MV-4-11 (cell line): ENCODE measurements at regions not wholly inside any gene's neighbourhood (a gene's known extent, or its start where the extent isn't known, plus 50 kb on each side); places are given as distances from the start of the nearest gene placed in this dataset.
A peak's percentile ranks its signal among the peaks of the same experiment; 100 is the strongest.

Source experiments
- DNase-seq: peaks from one replicate; lab custom pipeline; 2025; lab: John Stamatoyannopoulos, UW

DNA sequence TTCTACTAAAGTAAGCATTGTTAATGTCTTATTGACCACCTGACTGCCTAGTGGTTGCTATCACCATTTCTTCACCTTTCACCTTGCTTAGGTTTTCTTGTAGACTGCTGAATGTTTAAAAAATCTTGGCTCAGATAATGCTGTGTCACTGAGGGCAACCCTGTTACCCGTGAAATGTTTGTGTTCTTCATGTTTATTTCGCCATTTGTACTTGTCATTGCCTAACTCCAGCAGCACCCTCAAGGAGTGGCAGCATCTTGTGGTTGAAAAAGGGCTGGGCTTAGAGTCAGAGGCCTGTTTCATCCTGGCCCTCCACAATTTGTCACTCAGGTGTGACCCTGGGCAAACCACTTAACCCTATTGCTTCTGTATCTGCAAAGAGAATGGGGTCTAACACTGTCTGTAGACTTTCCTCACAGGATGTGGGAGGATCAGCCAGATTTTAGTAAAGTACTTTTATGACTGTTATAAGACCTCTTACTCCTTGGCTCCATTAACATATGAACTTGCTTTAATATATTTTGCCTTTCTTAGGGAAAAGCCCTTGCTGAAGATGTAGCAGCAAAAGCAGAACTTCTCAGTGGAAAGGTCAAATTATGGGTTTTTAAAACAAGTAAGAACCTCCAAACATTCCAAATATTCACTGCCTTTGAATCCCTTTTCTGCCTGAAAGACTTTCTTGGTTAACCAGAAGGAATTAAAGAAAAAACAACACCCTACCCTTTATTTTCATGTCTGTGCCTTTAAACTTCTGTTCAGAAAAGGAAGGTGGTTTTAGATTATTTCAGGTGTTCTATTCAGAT is 154.5 kb upstream of the C11orf87 start:
- DNase-seq = peak; percentile 64

DNA sequence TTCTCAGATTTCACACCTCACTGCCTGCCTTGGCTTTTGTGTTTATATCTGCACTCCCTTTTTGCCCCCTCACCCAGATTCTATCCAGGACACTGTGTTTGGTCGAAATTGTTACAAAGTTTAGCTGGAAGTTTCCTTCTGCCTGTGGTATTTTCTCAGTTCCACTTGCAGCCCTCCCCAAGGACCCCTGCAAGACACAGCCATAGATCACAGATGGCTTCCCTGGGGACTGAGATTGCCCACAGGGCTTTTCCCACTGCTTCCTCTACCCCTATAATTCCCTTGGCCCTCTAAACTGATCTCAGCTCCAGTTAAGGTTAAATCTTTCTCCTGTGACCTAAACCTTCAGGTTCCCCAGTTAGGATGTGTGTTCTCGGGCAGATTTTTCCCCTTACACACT is 146.1 kb upstream of the C11orf87 start:
- no peak for DNase-seq

DNA sequence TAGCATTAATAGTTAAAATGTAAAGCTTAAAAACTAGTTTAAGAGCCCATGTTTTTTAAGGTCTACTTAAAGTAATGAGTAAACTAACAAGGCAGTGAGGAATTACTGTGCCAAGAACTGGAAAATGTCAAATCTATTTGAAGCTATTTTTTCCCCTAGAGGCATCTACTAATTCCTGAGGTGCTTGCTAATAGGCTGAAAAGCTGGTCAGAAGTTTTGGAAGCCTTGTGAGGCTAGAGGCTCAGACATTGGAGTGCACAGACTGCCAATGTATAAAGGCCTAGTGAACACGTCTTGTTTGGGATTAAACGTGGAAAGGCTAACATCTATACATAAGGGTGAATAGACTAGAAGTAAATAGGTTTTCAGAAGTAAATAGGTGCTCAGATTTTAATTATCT is 136.5 kb upstream of the C11orf87 start:
- no peak for DNase-seq

DNA sequence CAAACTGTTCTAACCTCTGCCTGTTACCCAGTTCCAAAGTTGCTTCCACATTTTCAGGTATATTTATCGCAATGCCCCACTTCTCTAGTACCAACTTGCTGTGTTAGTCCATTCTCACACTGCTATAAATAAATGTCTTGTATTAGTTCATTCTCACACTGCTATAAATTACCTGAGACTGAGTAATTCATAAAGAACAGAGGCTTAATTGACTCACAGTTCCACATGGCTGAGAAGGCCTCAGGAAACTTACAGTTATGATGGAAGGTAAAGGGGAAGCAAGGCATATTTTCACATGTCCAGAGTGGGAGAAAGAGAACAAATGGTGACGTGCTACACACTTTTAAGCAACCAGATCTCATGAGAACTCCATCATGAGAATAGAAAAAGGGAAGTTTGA is 130.4 kb upstream of the C11orf87 start:
- DNase-seq = peak; percentile 11

DNA sequence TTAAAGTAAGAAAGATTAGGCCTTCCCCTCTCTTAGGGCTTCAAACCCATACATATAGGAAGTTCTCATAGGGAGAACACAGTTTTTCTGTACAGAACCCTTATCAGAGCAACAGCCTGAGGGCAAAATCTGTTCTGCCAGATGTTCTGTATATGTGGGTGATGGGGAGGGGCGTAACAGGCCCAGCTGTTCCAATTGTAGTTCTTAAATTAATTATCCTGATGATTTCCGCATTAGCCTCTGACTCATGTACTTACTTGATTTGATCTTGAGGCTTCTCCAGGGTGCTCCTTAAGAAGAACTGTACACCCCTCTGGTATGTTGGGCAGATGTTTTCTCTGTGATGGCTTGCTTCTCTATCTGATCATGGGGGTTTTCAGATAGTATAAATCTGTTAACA is 123.1 kb upstream of the C11orf87 start:
- DNase-seq = no peak

DNA sequence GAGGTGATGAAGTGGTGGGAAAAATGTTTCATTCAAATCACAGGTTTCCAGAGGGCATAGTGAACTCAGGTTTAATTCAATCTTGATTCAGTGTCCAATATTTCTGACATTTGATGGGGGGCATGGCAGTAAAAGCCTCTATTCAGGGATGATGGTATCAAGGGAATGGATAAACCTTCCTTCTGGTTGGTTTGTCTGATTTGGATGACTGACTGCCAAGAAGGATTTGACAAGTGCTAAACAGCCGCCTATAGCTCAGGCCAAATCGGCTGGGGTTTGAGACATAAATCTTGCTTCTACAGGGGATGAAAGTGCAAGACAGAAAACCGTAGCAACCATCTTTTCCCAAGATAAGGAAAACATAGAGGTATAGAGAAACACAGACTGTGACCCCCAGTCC is 121.8 kb upstream of the C11orf87 start:
- no peak for DNase-seq

DNA sequence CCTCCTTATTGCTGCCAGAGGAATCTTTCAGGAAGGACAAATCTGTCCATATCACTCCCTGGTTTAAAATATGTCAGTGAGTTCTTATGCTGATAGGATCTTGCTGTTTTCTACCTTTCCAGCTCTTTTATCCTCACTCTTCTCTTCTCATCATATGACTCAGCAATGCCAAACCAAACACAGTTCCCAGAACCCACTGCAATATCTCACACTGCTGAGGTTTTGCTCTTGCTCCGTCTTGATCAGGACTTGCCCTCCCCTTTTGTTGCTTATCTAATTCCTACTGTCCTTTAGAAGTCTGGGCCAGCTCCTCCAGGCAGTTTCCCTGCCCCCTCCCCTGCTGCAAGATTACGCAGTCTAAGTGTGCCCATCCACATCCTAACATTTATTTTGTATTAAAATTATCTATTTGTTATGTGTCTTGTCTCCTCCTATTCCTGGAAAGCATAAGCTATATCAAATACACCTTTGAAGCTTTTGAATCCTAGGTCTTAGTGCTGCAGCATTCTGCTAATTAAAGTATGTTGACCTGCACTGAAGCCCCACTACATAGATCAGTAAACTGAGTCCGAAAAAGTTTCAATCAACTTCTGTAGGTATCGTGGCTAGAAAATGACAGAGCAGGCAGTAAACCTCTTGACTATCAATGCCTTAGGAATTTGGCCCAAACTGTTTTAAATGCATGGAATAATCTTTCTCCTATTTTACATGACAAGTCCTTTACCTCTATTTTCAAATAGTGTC is 119.2 kb upstream of the C11orf87 start:
- no peak for DNase-seq

DNA sequence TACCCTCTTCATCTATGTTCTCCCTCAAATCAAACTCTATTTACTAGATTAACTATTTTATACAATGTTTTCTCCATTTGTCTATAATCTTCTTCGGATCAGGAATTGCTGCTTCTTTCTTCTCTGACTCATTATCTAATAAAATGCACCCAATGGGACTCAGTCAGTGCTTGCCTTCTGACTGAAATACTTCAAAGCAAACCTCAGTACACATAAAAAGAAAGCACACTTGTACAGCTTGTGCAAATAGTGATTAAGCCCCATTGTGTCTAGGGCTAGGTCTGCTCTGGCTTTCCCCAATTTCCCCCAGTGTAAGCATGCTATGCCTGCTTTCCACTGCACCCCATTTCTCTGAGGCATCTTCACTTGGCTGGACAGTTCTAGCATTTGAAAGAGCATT is 118.6 kb upstream of the C11orf87 start:
- DNase-seq = no peak

DNA sequence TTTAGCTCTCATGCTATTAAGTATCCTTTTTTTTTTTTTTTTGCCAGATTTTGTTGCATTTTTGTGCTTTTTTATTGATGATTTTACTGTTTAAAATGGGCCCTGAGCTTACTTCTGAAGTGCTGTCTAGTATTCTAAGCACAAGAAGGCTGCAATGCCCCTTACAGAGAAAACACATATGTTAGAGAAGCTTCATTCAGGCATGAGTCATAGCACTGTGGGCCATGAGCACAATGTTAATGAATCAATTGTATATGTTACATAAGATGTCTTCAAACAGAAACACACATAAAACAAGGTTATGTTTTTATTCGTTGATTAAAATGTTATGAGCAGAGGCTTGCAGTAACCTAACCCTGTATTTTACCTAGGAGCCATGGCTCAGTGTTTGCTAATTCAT is 117.8 kb upstream of the C11orf87 start:
- DNase-seq = no peak

DNA sequence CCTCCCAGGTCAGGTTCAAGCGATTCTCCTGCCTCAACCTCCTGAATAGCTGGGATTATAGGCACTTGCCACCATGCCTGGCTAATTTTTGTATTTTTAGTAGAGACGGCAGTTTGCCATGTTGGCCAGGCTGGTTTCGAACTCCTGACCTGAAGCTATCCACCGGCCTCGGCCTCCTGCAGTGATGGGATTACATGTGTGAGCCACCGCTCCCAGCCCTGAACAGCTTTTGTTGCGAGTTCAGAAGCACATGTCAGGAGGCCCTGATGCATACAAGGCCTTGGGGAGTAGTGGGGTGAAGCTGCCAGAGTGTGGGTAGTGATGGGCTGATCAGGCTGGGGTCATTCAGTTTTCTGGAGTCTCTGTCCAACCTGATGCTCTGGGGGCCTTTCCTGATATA is 117.0 kb upstream of the C11orf87 start:
- DNase-seq = no peak

DNA sequence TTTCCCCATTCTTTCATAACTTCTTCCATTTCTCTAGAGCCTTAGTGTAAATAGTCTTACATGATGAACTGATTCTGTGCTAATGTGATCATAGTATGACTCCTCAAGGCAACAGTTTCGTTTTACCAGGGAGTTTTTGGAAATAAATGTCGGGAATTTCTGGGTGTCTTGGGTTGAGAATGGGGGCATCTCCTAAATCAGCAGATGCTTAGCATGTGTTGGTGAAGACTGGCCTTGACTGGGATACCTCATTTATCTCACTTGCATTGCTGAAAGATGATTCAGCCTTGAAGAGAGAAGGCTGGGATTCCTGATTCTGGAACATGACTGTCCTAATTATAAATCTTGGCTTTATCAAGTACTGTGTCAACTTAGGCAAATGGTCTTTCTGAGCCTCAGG is 115.7 kb upstream of the C11orf87 start:
- DNase-seq = no peak

DNA sequence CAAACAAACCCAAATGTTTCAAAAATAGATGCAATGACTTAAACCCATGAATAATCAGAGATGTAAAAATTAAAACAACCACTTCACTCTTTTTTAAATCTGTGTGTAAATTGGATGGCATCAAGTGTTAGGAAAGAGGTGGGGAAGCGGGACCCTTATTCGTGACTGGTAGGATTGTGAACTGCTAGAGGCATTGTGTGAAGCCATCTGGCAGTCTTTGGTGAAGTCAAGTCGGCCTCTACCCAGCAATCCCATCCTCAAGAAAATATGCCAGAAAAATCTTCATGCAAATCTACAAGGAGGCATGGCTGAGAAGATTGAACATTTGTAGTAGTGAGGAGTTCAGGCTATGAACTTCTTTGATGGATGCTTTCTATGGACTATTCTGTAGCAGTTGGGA is 114.6 kb upstream of the C11orf87 start:
- DNase-seq = no peak

DNA sequence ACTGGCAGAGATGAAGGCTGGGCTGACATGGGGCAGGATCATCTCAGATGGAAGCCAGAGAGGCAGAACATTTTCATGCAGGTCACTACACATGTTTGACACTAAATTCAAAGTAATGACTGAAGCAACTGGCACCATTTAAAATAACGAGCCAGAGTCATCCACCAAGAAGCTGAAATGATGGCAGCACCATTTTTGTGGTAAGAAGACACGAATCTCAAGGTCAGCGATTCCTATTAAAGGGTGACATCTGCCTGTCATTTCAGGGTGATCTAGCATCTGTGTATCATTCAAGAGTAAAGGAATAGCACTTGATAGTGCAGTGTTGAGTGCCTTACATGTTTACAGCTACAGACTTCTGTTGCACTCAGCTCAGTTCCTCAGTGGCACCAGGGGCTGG is 113.4 kb upstream of the C11orf87 start:
- no peak for DNase-seq

DNA sequence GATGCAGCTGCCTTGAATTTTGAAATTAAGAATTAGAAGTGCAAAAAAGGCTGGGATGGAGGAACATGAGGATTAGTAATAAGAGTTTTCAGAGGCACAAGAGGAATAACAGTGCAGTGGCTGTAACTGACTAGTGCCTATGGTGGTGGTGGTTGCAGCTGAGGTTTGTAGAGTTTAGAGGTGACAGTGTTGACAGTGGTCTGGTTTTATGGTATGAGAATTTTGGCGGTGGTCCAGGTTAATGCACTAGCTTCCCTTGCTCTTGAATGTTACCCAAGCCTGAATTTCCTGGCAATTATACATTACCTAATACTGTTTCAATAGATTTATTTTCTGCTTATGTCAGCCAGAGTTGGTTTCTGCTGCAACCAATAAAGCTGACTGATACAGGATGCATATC is 112.8 kb upstream of the C11orf87 start:
- no peak for DNase-seq

DNA sequence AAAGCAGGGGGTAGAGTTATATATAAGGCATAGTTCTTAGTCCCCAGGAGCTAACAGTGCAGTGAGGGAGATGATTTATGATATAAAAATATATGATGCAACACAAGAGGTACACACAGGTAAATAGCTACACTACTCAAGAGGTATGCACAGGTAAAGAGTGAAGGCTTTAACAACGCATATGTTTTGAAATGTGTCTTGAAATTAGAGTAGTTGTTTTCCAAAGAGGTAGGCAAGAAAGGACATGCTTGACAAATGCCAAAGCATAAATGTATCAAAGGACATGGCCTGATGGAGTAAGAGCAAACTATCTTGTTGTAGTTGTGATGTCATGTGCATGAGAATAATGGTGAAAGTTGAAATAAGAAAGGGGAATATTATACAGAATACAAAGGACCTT is 104.3 kb upstream of the C11orf87 start:
- no peak for DNase-seq

DNA sequence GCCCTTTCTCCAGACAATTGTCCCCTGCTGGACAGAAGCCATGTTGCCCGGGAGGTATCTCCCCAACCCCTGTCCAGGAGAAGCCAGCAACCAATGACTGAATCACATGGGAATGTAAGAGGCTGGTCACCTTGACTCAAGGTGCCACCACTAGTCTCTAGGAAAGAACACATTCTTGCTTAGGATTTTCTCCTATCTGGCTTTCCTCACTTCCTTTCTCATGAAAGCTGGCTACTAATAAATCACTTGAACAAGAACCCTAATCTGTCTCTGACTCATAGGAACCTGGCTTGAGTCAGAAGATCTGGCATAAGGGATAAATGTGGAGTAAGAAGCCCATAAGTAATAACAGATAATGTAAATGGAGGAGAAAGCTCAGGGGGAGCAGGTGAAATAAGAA is 101.4 kb upstream of the C11orf87 start:
- peak; percentile 3 for DNase-seq

DNA sequence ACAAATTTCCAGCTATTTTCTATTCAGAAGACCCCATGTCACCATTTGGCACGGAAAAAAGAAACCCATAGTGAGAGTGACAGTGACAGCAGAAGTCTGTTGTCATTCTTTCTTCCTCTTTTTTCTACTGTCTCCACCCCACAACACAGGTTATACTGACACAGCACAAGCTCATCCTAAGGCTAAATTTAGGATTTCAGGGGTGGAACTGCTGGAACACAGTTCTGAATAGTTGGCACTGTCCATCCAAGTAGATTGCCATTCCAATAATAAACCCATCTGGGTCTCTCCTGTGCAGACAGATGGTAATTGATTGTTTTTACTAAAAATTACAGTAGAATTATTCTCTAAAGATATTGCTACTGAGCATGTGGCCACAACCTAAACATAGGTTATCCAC is 95.2 kb upstream of the C11orf87 start:
- peak; percentile 2 for DNase-seq

DNA sequence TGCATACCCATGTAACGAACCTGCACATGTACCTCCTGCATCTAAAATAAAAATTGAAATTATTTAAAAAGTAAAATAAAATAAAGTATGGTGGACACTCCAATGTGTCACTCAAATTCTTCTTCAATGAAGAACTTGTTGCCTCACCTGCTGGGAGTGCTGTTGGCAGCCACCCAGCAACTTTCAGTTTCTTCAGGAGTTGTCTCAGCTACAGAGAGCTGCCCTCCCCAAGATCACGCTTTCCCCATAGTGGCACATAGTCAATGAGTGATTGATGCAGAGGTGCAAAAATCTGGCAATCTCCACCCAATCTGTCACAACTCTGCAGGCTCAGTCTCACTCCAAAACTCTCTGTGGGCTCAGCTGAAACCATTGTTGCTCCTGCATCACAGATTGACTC is 92.3 kb upstream of the C11orf87 start:
- DNase-seq = no peak

DNA sequence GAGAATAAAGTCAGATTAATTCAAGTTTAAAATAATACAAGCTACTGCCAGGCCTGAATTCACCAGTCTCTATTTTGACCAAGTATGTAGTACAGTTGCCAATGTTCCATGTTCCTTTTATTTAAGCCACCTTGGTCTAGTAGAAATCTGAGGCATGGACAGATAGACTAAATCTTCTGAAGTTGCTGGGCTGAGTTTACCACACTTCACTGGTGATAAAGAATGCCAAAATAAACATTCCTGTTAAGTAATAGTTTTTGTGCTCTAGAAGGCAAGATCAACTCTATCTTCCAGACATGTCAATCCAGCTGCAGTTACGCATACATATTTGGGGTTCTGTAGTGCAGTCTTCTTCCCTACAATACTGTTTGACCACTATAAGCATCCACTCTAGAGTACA is 83.9 kb upstream of the C11orf87 start:
- no peak for DNase-seq

DNA sequence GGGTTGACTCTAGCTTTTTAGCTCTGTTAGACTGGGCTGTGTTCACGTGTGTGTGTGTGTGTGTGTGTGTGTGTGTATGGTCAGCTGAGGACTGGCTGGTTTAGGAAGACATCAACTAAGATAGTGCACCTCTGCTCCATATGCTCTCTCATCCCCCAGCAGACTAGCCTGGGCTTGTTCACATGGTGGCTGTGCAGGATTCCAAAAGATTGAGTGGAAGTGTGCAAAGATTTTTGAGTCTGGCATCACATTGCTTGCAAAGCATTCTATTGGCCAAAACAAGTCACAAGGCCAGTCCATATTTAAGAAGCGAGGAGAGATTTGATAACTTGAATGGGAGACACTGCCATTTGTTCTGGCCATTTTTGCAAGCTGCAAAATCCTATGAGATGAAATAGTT is 79.7 kb upstream of the C11orf87 start:
- DNase-seq = no peak

DNA sequence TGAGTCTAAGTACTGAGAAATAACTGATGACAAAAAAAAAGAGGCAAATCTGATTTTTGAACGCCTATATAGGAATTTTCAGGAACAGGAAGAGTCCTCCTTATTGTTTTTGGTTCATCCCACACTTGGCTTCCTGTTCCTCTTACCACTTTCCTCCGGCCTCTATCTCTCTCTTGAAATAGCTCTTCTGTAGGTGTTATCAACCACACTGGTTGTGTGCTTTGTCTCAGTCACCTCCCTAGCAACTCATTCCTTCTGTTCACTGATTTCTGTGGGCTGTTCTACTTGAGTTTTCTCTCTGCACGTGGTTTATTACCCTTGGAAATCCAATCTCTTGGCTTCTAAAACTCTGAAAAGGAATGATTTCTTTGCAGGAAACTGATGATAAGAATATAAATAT is 78.7 kb upstream of the C11orf87 start:
- DNase-seq = no peak

DNA sequence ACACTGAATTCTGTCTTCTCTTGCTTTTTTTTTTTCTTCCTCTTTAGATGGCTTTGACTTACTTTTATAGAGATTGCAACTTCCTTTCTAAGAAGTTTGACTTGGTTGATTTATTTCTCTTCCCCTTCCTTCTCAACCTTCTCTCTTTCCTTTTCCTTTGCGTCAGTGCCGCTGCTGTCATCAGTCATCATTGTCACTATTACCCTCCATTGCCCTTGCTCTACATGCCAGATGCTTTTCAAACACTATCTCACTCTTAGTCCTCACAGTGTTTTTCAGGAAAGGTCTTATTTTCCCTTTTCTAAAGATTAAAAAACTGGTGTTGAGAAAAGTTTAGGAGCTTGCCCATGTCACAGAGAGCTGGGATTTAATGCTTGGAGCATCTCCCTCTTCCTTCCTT is 74.7 kb upstream of the C11orf87 start:
- DNase-seq = peak; percentile 58

DNA sequence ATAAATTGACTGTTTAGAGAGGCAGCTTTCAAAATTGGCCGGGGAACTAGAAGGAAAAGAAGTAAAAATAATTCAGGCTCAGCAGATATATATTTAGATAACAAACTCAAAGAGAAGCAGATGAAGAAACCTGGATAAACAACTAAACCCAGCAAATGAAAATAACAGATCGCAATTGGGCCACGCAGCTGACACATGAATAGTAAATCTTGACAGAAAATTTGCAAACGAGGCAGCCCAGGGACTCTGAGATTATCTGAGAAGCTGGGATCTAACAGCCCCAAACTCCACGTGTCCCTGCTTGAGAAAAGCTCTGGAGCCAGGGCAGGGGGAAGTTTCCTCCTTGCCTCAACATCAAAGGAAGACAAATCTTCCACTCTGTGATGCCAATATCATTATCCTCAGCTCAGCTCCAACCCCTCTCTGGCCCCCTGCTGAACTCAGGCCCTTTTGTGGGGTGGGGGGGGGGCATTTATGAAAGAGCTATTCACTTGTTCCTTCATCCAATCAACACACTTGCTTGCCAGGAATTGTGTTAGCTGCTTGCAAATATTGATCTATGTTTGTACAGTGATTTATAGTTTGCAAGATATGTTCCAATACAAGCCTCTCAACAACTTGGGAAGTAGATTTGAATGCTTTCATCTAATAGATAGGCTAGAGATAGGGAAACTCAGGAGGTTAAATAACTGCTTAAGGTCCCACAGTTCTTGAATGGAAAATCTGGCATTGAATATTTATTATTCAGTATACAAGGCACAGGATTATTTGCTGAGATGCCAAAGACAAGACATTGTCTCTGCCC is 72.5 kb upstream of the C11orf87 start:
- no peak for DNase-seq
